Liver (tissue), 8 donors: ENCODE measurements at regions not wholly inside any gene's neighbourhood (a gene's known extent, or its start where the extent isn't known, plus 50 kb on each side); places are given as distances from the start of the nearest gene placed in this dataset.

Experiments used
- DNase-seq: peaks from one replicate; pipeline ENCODE4 v3.0.0-alpha.2; 2017; ENCODE audit warnings: low spot score
- H3K27ac ChIP-seq, 2 donors: one replicate each; pipeline ENCODE4 v1.7.0; 2013; ENCODE audit warnings: inconsistent platforms in 2 of 2, low read length in 2 of 2, control low read depth in 1 of 2, low read depth in 1 of 2, mild to moderate bottlenecking in 1 of 2
- H3K27me3 ChIP-seq, 4 donors: one replicate each; pipeline versions ENCODE4 v1.6.1 to v1.7.0; 2013; ENCODE audit warnings: low read length in 3 of 4, inconsistent platforms in 1 of 4, mild to moderate bottlenecking in 1 of 4, moderate library complexity in 1 of 4; ENCODE audit not compliant: control insufficient read depth in 4 of 4, insufficient read depth in 4 of 4
- H3K36me3 ChIP-seq, 4 donors: one replicate each; pipeline versions ENCODE4 v1.6.1 to v1.7.0; 2013; ENCODE audit warnings: low read length in 3 of 4, mild to moderate bottlenecking in 3 of 4, low read depth in 1 of 4, moderate library complexity in 1 of 4; ENCODE audit not compliant: control insufficient read depth in 4 of 4, insufficient read depth in 3 of 4
- H3K4me1 ChIP-seq, 4 donors: one replicate each; pipeline versions ENCODE4 v1.6.1 to v1.7.0; 2013; ENCODE audit warnings: low read length in 3 of 4, mild to moderate bottlenecking in 3 of 4, moderate library complexity in 1 of 4; ENCODE audit not compliant: control insufficient read depth in 4 of 4, insufficient read depth in 4 of 4
- H3K4me3 ChIP-seq, 3 donors: one replicate each; pipeline versions ENCODE4 v1.6.1 to v1.7.0; 2013; ENCODE audit warnings: low read length in 3 of 3, control low read depth in 1 of 3, low read depth in 1 of 3, mild to moderate bottlenecking in 1 of 3
- H3K9ac ChIP-seq, 2 donors: one replicate each; pipeline ENCODE4 v1.7.0; 2013; ENCODE audit warnings: low read length in 2 of 2, mild to moderate bottlenecking in 2 of 2, moderate library complexity in 2 of 2, control low read depth in 1 of 2, low read depth in 1 of 2
- H3K9me3 ChIP-seq, 4 donors: one replicate each; pipeline versions ENCODE4 v1.6.1 to v1.7.0; 2013; ENCODE audit warnings: low read length in 3 of 4; ENCODE audit not compliant: control insufficient read depth in 4 of 4
- ATF3 ChIP-seq: IDR thresholded peaks from 2 replicates; pipeline ENCODE4 v1.6.1; 2016; ENCODE audit warnings: antibody characterized with exemption
- CTCF ChIP-seq: fragments of 150-350 bp; IDR thresholded peaks from 2 replicates; pipeline ENCODE4 v1.5.1; 2017; ENCODE audit warnings: improper control_type of control experiment, low read depth, low read length; ENCODE audit not compliant: missing input control
- EGR1 ChIP-seq, 2 donors: IDR thresholded peaks; 2 replicates each; pipeline ENCODE4 v1.6.1; 2016 to 2018; ENCODE audit warnings: antibody characterized with exemption in 2 of 2, low read depth in 2 of 2
- FOXA1 ChIP-seq: IDR thresholded peaks from 2 replicates; pipeline ENCODE4 v1.6.1; 2016; ENCODE audit warnings: antibody characterized with exemption
- FOXA2 ChIP-seq: IDR thresholded peaks from 2 replicates; pipeline ENCODE4 v1.6.1; 2016; ENCODE audit warnings: antibody characterized with exemption
- GABPA ChIP-seq, 2 donors: IDR thresholded peaks in 1 of 2; conservative IDR thresholded peaks in 1 of 2; 2 replicates each; pipeline ENCODE4 v1.6.1; 2016; ENCODE audit warnings: antibody characterized with exemption in 2 of 2, mild to moderate bottlenecking in 1 of 2, moderate library complexity in 1 of 2
- HNF4A ChIP-seq, 2 donors: conservative IDR thresholded peaks; 2 replicates each; pipeline ENCODE4 v1.6.1; 2016; ENCODE audit warnings: antibody characterized with exemption in 2 of 2, mild to moderate bottlenecking in 2 of 2
- HNF4G ChIP-seq: IDR thresholded peaks from 2 replicates; pipeline ENCODE4 v1.6.1; 2016; ENCODE audit warnings: antibody characterized with exemption
- JUND ChIP-seq, 2 donors: IDR thresholded peaks; 2 replicates each; pipeline ENCODE4 v1.6.1; 2016; ENCODE audit warnings: antibody characterized with exemption in 2 of 2
- MAX ChIP-seq: IDR thresholded peaks from 2 replicates; pipeline ENCODE4 v1.6.1; 2016; ENCODE audit warnings: antibody characterized with exemption
- NR2F2 ChIP-seq: IDR thresholded peaks from 2 replicates; pipeline ENCODE4 v1.6.1; 2016; ENCODE audit warnings: antibody characterized with exemption
- RAD21 ChIP-seq, 2 donors: IDR thresholded peaks; 2 replicates each; pipeline ENCODE4 v1.6.1; 2016; ENCODE audit warnings: antibody characterized with exemption in 2 of 2, mild to moderate bottlenecking in 2 of 2
- RXRA ChIP-seq, 2 donors: IDR thresholded peaks; 2 replicates each; pipeline ENCODE4 v1.6.1; 2017 to 2018; ENCODE audit warnings: antibody characterized with exemption in 2 of 2, mild to moderate bottlenecking in 1 of 2
- SP1 ChIP-seq: IDR thresholded peaks from 2 replicates; pipeline ENCODE4 v1.6.1; 2018; ENCODE audit warnings: antibody characterized with exemption, mild to moderate bottlenecking
- TAF1 ChIP-seq: conservative IDR thresholded peaks from 2 replicates; pipeline ENCODE4 v1.6.1; 2016; ENCODE audit warnings: antibody characterized with exemption, mild to moderate bottlenecking
- YY1 ChIP-seq: IDR thresholded peaks from 2 replicates; pipeline ENCODE4 v1.6.1; 2016; ENCODE audit warnings: antibody characterized with exemption, mild to moderate bottlenecking
- WGBS: extraction: QIAGEN DNeasy Blood & Tissue Kit; methylation state at CpG from one replicate; pipeline ENCODE4 v1.1.7; 2013; 5-methylcytosine and 5-hydroxymethylcytosine counted together
- TF ChIP-seq, protein P1 (sequence below): IDR thresholded peaks from 2 replicates; pipeline ENCODE4 v1.6.1; 2016; ENCODE audit warnings: antibody characterized with exemption, mild to moderate bottlenecking
- TF ChIP-seq, protein P2 (sequence below): IDR thresholded peaks from 2 replicates; pipeline ENCODE4 v1.6.1; 2016; ENCODE audit warnings: antibody characterized with exemption
- donor health status: healthy.
- donor health status: healthy.
- donor health status: healthy.
- donor health status: healthy.
- donor health status: healthy.

DNA sequence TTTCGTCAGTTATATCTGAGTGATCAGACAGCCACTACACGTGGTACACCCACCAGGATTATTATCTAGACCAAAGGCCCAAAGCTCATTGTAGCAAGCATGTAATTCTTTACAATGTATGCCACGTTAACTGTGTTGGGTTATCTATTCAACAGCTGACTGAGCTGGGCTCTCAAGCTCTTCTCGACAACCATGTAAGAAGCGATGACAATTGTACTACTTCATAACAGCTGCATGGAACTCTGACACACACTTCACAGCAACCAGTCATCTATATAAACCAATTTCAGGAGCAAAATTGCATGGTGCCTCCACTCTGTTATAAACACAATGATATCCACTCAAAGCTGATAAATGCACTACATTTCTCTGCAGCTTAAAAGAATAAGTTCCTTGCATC is 701.8 kb downstream of the NR4A2 start:
- WGBS, result 62% methylated on average over 5 of the region's 5 CpGs
- TF ChIP-seq FOXA2 (no peak), ATF3 (no peak), HNF4A (conservative IDR thresholded peaks at IDR 0.05) (no peak), RAD21 (IDR thresholded peaks at IDR 0.05) (no peak), EGR1 (IDR thresholded peaks at IDR 0.05; ENCODE audit: low read depth in 2 of 2) (no peak), RXRA (IDR thresholded peaks at IDR 0.05) (no peak)
- no peaks in the 10 kb centered on the region for H3K36me3 ChIP-seq
- no peak overlapping the region for H3K9ac ChIP-seq
- no peak overlapping the region for H3K4me3 ChIP-seq
- no peak for DNase-seq
- no peak overlapping the region for H3K27ac ChIP-seq
- H3K27me3 ChIP-seq, result no peaks in the 10 kb centered on the region
- no peaks in the 10 kb centered on the region for H3K9me3 ChIP-seq
- H3K4me1 ChIP-seq, result no peaks in the 10 kb centered on the region

GRCh38 chr2:155622443-155622842 is 710.1 kb downstream of the NR4A2 start:
- no peak overlapping the region for H3K27ac ChIP-seq
- no peaks in the 10 kb centered on the region for H3K4me1 ChIP-seq
- no peak overlapping the region for H3K4me3 ChIP-seq
- H3K27me3 ChIP-seq, result no peaks in the 10 kb centered on the region
- WGBS, result 70% methylated on average over 1 of the region's 1 CpG
- no peaks in the 10 kb centered on the region for H3K36me3 ChIP-seq
- no peak overlapping the region for H3K9ac ChIP-seq
- TF ChIP-seq HNF4G (no peak), EGR1 (IDR thresholded peaks at IDR 0.05; ENCODE audit: low read depth in 2 of 2) (no peak), RXRA (IDR thresholded peaks at IDR 0.05) (no peak), YY1 (no peak), JUND (IDR thresholded peaks at IDR 0.05) (no peak), FOXA2 (no peak), CTCF (no peak), TAF1 (no peak), NR2F2 (no peak), RAD21 (IDR thresholded peaks at IDR 0.05) (no peak), ATF3 (no peak), SP1 (no peak), GABPA (IDR thresholded peaks at IDR 0.05 in 1 of 2, conservative IDR thresholded peaks at IDR 0.05 in 1 of 2) (no peak), HNF4A (conservative IDR thresholded peaks at IDR 0.05) (no peak), FOXA1 (no peak), MAX (no peak)
- TF ChIP-seq, protein P1, sequence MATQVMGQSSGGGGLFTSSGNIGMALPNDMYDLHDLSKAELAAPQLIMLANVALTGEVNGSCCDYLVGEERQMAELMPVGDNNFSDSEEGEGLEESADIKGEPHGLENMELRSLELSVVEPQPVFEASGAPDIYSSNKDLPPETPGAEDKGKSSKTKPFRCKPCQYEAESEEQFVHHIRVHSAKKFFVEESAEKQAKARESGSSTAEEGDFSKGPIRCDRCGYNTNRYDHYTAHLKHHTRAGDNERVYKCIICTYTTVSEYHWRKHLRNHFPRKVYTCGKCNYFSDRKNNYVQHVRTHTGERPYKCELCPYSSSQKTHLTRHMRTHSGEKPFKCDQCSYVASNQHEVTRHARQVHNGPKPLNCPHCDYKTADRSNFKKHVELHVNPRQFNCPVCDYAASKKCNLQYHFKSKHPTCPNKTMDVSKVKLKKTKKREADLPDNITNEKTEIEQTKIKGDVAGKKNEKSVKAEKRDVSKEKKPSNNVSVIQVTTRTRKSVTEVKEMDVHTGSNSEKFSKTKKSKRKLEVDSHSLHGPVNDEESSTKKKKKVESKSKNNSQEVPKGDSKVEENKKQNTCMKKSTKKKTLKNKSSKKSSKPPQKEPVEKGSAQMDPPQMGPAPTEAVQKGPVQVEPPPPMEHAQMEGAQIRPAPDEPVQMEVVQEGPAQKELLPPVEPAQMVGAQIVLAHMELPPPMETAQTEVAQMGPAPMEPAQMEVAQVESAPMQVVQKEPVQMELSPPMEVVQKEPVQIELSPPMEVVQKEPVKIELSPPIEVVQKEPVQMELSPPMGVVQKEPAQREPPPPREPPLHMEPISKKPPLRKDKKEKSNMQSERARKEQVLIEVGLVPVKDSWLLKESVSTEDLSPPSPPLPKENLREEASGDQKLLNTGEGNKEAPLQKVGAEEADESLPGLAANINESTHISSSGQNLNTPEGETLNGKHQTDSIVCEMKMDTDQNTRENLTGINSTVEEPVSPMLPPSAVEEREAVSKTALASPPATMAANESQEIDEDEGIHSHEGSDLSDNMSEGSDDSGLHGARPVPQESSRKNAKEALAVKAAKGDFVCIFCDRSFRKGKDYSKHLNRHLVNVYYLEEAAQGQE, result no peak
- TF ChIP-seq, protein P2, sequence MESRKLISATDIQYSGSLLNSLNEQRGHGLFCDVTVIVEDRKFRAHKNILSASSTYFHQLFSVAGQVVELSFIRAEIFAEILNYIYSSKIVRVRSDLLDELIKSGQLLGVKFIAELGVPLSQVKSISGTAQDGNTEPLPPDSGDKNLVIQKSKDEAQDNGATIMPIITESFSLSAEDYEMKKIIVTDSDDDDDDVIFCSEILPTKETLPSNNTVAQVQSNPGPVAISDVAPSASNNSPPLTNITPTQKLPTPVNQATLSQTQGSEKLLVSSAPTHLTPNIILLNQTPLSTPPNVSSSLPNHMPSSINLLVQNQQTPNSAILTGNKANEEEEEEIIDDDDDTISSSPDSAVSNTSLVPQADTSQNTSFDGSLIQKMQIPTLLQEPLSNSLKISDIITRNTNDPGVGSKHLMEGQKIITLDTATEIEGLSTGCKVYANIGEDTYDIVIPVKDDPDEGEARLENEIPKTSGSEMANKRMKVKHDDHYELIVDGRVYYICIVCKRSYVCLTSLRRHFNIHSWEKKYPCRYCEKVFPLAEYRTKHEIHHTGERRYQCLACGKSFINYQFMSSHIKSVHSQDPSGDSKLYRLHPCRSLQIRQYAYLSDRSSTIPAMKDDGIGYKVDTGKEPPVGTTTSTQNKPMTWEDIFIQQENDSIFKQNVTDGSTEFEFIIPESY, result no peak
- no peaks in the 10 kb centered on the region for H3K9me3 ChIP-seq
- DNase-seq, result no peak
